ENCODE measurements at regions not wholly inside any gene's neighbourhood (a gene's known extent, or its start where the extent isn't known, plus 50 kb on each side); places are given as distances from the start of the nearest gene placed in this dataset.
A peak's percentile ranks its signal among the peaks of the same experiment; 100 is the strongest.

- TF ChIP-seq ZBTB7A (IDR thresholded peaks at IDR 0.05; ENCODE audit: low read depth) (no peak), CREB1 (IDR thresholded peaks at IDR 0.05; ENCODE audit: low read depth) (no peak), TEAD4 (IDR thresholded peaks at IDR 0.05) (no peak), MAX (IDR thresholded peaks at IDR 0.05) (no peak), EGR1 (IDR thresholded peaks at IDR 0.05) (no peak), EP300 (IDR thresholded peaks at IDR 0.05; ENCODE audit: borderline replicate concordance) (no peak), NFIC (IDR thresholded peaks at IDR 0.05) (no peak), TAF1 (IDR thresholded peaks at IDR 0.05; ENCODE audit: low read depth) (no peak), RAD21 (IDR thresholded peaks at IDR 0.05; ENCODE audit: low read depth) (no peak), YY1 (IDR thresholded peaks at IDR 0.05; ENCODE audit: low read depth) (no peak), REST (IDR thresholded peaks at IDR 0.05; ENCODE audit: low read depth) (no peak), FOXM1 (IDR thresholded peaks at IDR 0.05; ENCODE audit: borderline replicate concordance, low read depth) (no peak), TCF12 (IDR thresholded peaks at IDR 0.05; ENCODE audit: low read depth) (no peak), CEBPB (IDR thresholded peaks at IDR 0.05) (no peak), USF1 (IDR thresholded peaks at IDR 0.05) (no peak)
These were observed 1163.2 kb downstream of the PLA2G4A start for GRCh38 chr1:187991944-187992343.

- no peak for TF ChIP-seq CREB1 (IDR thresholded peaks at IDR 0.05; ENCODE audit: low read depth)
- TF ChIP-seq TEAD4 (IDR thresholded peaks at IDR 0.05), result no peak
- TF ChIP-seq EGR1 (IDR thresholded peaks at IDR 0.05), result no peak
- no peak for TF ChIP-seq ZBTB7A (IDR thresholded peaks at IDR 0.05; ENCODE audit: low read depth)
- TF ChIP-seq TCF12 (IDR thresholded peaks at IDR 0.05; ENCODE audit: low read depth), result no peak
- TF ChIP-seq MAX (IDR thresholded peaks at IDR 0.05), result no peak
- no peak for TF ChIP-seq USF1 (IDR thresholded peaks at IDR 0.05)
- no peak for TF ChIP-seq TAF1 (IDR thresholded peaks at IDR 0.05; ENCODE audit: low read depth)
- no peak for TF ChIP-seq CEBPB (IDR thresholded peaks at IDR 0.05)
- TF ChIP-seq EP300 (IDR thresholded peaks at IDR 0.05; ENCODE audit: borderline replicate concordance), result no peak
- no peak for TF ChIP-seq RAD21 (IDR thresholded peaks at IDR 0.05; ENCODE audit: low read depth)
- no peak for TF ChIP-seq REST (IDR thresholded peaks at IDR 0.05; ENCODE audit: low read depth)
These were observed 1168.0 kb downstream of the PLA2G4A start for GRCh38 chr1:187996780-187997179.

- TF ChIP-seq TEAD4 (IDR thresholded peaks at IDR 0.05) (no peak), RAD21 (IDR thresholded peaks at IDR 0.05; ENCODE audit: low read depth) (peak; percentile 35)
These were observed 1171.2 kb downstream of the PLA2G4A start for GRCh38 chr1:187999973-188000372.

- no peak for TF ChIP-seq RAD21 (IDR thresholded peaks at IDR 0.05; ENCODE audit: low read depth)
These were observed 1176.1 kb downstream of the PLA2G4A start for GRCh38 chr1:188004849-188005248.

GRCh38 chr1:188006354-188006753 lies 1177.6 kb downstream of the PLA2G4A start:
- TF ChIP-seq TAF1 (IDR thresholded peaks at IDR 0.05; ENCODE audit: low read depth), result no peak
- TF ChIP-seq RAD21 (IDR thresholded peaks at IDR 0.05; ENCODE audit: low read depth), result no peak
- TF ChIP-seq EGR1 (IDR thresholded peaks at IDR 0.05), result no peak
- TF ChIP-seq FOXM1 (IDR thresholded peaks at IDR 0.05; ENCODE audit: borderline replicate concordance, low read depth), result no peak
- TF ChIP-seq CREB1 (IDR thresholded peaks at IDR 0.05; ENCODE audit: low read depth), result no peak
- TF ChIP-seq ZBTB7A (IDR thresholded peaks at IDR 0.05; ENCODE audit: low read depth), result no peak

GRCh38 chr1:188017921-188018320 lies 1189.2 kb downstream of the PLA2G4A start:
- TF ChIP-seq EGR1 (IDR thresholded peaks at IDR 0.05) (no peak), FOXM1 (IDR thresholded peaks at IDR 0.05; ENCODE audit: borderline replicate concordance, low read depth) (no peak), MAX (IDR thresholded peaks at IDR 0.05) (no peak), CREB1 (IDR thresholded peaks at IDR 0.05; ENCODE audit: low read depth) (no peak), CEBPB (IDR thresholded peaks at IDR 0.05) (no peak), USF1 (IDR thresholded peaks at IDR 0.05) (no peak), TCF12 (IDR thresholded peaks at IDR 0.05; ENCODE audit: low read depth) (no peak), RAD21 (IDR thresholded peaks at IDR 0.05; ENCODE audit: low read depth) (no peak), YY1 (IDR thresholded peaks at IDR 0.05; ENCODE audit: low read depth) (no peak), REST (IDR thresholded peaks at IDR 0.05; ENCODE audit: low read depth) (no peak), TEAD4 (IDR thresholded peaks at IDR 0.05) (no peak), EP300 (IDR thresholded peaks at IDR 0.05; ENCODE audit: borderline replicate concordance) (no peak), NFIC (IDR thresholded peaks at IDR 0.05) (no peak), TAF1 (IDR thresholded peaks at IDR 0.05; ENCODE audit: low read depth) (no peak)
